ENCODE measurements at regions not wholly inside any gene's neighbourhood (a gene's known extent, or its start where the extent isn't known, plus 50 kb on each side); places are given as distances from the start of the nearest gene placed in this dataset.

- TF ChIP-seq POLR2AphosphoS5 (IDR thresholded peaks at IDR 0.05) (no peak), POLR2A (IDR thresholded peaks at IDR 0.05) (no peak), CTCF (IDR thresholded peaks at IDR 0.05 in 8 of 11, conservative IDR thresholded peaks at IDR 0.05 in 3 of 11) (no peak)
- no peak for DNase-seq
- Histone ChIP-seq H3K9me3 (peaks cover 0 to 5% (median 0%) of the 10 kb centered on the region in 8 donors), H3K4me1 (no peaks in the 10 kb centered on the region), H3K27ac (no peak overlapping the region), H3K4me3 (no peak overlapping the region), H3K27me3 (replicated peaks in 1 of 7) (no peaks in the 10 kb centered on the region), H3K36me3 (no peaks in the 10 kb centered on the region)
- intact Hi-C loops (cut with DNase I; ENCODE audit: low total_unique reads) = no loop called here
- WGBS, 5 donors = 75 to 95% (median 94%) methylated on average over 5 to 7 of the region's 7 CpGs
Measured at GRCh38 chr11:15912825-15913224, 443.5 kb downstream of the SOX6 start.

- TF ChIP-seq CTCF (IDR thresholded peaks at IDR 0.05 in 8 of 11, conservative IDR thresholded peaks at IDR 0.05 in 3 of 11) (no peak), POLR2A (IDR thresholded peaks at IDR 0.05) (no peak), POLR2AphosphoS5 (IDR thresholded peaks at IDR 0.05) (no peak)
- DNase-seq = no peak
- H3K4me1 ChIP-seq = no peaks in the 10 kb centered on the region
- H3K27ac ChIP-seq = no peak overlapping the region
- H3K27me3 ChIP-seq (replicated peaks in 1 of 7) = no peaks in the 10 kb centered on the region
- no peak overlapping the region for H3K4me3 ChIP-seq
- WGBS, 5 donors = 86 to 92% (median 92%) methylated on average over 2 of the region's 2 CpGs
- peaks cover 0 to 5% (median 0%) of the 10 kb centered on the region in 8 donors for H3K9me3 ChIP-seq
- intact Hi-C loops (cut with DNase I; ENCODE audit: low total_unique reads) = no loop called here
- H3K36me3 ChIP-seq = no peaks in the 10 kb centered on the region
Measured at GRCh38 chr11:15913261-15913660, 443.1 kb downstream of the SOX6 start.

Small RNA genes in the stretch of these regions (small RNA-seq; reads per million reads assigned to genes)
- 0 reads per million in 4 donors for gene RF00324
